Mucosa of descending colon (tissue), 3 donors: ENCODE measurements at regions not wholly inside any gene's neighbourhood (a gene's known extent, or its start where the extent isn't known, plus 50 kb on each side); places are given as distances from the start of the nearest gene placed in this dataset.

Experiments
- ATAC-seq: fragments of 200-7000 bp; cut with Tn5 transposase; one replicate; pipeline ENCODE4 v1.9.1; 2020; ENCODE audit warnings: mild to moderate bottlenecking, moderate library complexity
- DNase-seq, 3 donors: peaks; one replicate each; pipeline ENCODE4 v3.0.0-alpha.2; 2020
- H3K36me3 ChIP-seq: fragments of 200-600 bp; one replicate; pipeline ENCODE4 v1.8.0; 2021; ENCODE audit warnings: low read depth, mild to moderate bottlenecking
- H3K4me1 ChIP-seq: fragments of 200-600 bp; one replicate; pipeline ENCODE4 v1.8.0; 2021; ENCODE audit warnings: low read depth, mild to moderate bottlenecking
- H3K4me3 ChIP-seq: fragments of 200-600 bp; one replicate; pipeline ENCODE4 v1.8.0; 2021; ENCODE audit warnings: mild to moderate bottlenecking
- H3K9me3 ChIP-seq: fragments of 200-600 bp; one replicate; pipeline ENCODE4 v1.8.0; 2021; ENCODE audit warnings: mild to moderate bottlenecking
- CTCF ChIP-seq: fragments of 200-600 bp; IDR thresholded peaks from one replicate; pipeline ENCODE4 v1.8.0; 2022; ENCODE audit warnings: antibody characterized with exemption, mild to moderate bottlenecking
- intact Hi-C, 2 donors: fragments of 100-400 bp; cut with DNase I in 1 of 2; cut with micrococcal nuclease in 1 of 2; formaldehyde crosslinking; loops; one replicate each; pipeline versions ENCODE4 v1.11.0 to v1.11.1; 2022; cut with DNase I, micrococcal nuclease
- donor health status: DM: no; HTN: no; CAD: no; lungs with moderate emphysema.
- donor health status: DM: no; HTN: no; CAD: no.
- donor health status: DM: no; HTN: yes; CAD: no.

- no peak for ATAC-seq
- no peaks in the 10 kb centered on the region for H3K36me3 ChIP-seq
- no peaks in the 10 kb centered on the region for H3K9me3 ChIP-seq
- intact Hi-C loops, result no loop called here
- no peak for DNase-seq
- no peak overlapping the region for H3K4me3 ChIP-seq
- TF ChIP-seq CTCF, result no peak
- H3K4me1 ChIP-seq, result no peaks in the 10 kb centered on the region
These were observed 194.4 kb upstream of the CPEB2 start for GRCh38 chr4:14807856-14808255.

GRCh38 chr4:14809203-14809602, 193.1 kb upstream of the CPEB2 start:
- no peak for TF ChIP-seq CTCF
- no peaks in the 10 kb centered on the region for H3K4me1 ChIP-seq
- no peak overlapping the region for H3K4me3 ChIP-seq
- intact Hi-C loops, result no loop called here
- no peaks in the 10 kb centered on the region for H3K9me3 ChIP-seq
- ATAC-seq, result no peak
- H3K36me3 ChIP-seq, result no peaks in the 10 kb centered on the region
- no peak for DNase-seq

GRCh38 chr4:14810121-14810520, 192.2 kb upstream of the CPEB2 start:
- ATAC-seq, result no peak
- H3K4me3 ChIP-seq, result no peak overlapping the region
- H3K9me3 ChIP-seq, result no peaks in the 10 kb centered on the region
- intact Hi-C loops, result no loop called here
- H3K36me3 ChIP-seq, result no peaks in the 10 kb centered on the region
- TF ChIP-seq CTCF, result no peak
- no peaks in the 10 kb centered on the region for H3K4me1 ChIP-seq
- DNase-seq, result no peak

- no peak for DNase-seq
- H3K36me3 ChIP-seq, result no peaks in the 10 kb centered on the region
- H3K9me3 ChIP-seq, result no peaks in the 10 kb centered on the region
- intact Hi-C loops, result no loop called here
- no peak for TF ChIP-seq CTCF
- ATAC-seq, result no peak
- no peak overlapping the region for H3K4me3 ChIP-seq
- no peaks in the 10 kb centered on the region for H3K4me1 ChIP-seq
These were observed 191.7 kb upstream of the CPEB2 start for GRCh38 chr4:14810568-14810967.

- Histone ChIP-seq H3K4me1 (no peaks in the 10 kb centered on the region), H3K36me3 (no peaks in the 10 kb centered on the region), H3K9me3 (no peaks in the 10 kb centered on the region), H3K4me3 (no peak overlapping the region)
- TF ChIP-seq CTCF, result no peak
- ATAC-seq (no peak), DNase-seq (no peak)
- intact Hi-C loops, result no loop called here
These were observed 190.2 kb upstream of the CPEB2 start for GRCh38 chr4:14812101-14812500.

- Histone ChIP-seq H3K9me3 (no peaks in the 10 kb centered on the region), H3K4me3 (no peak overlapping the region), H3K4me1 (no peaks in the 10 kb centered on the region), H3K36me3 (no peaks in the 10 kb centered on the region)
- intact Hi-C loops, result no loop called here
- ATAC-seq, result no peak
- DNase-seq, result no peak
- no peak for TF ChIP-seq CTCF
These were observed 185.5 kb upstream of the CPEB2 start for GRCh38 chr4:14816623-14817261.
